ENCODE measurements at regions not wholly inside any gene's neighbourhood (a gene's known extent, or its start where the extent isn't known, plus 50 kb on each side); places are given as distances from the start of the nearest gene placed in this dataset.
A peak's percentile ranks its signal among the peaks of the same experiment; 100 is the strongest.

DNA sequence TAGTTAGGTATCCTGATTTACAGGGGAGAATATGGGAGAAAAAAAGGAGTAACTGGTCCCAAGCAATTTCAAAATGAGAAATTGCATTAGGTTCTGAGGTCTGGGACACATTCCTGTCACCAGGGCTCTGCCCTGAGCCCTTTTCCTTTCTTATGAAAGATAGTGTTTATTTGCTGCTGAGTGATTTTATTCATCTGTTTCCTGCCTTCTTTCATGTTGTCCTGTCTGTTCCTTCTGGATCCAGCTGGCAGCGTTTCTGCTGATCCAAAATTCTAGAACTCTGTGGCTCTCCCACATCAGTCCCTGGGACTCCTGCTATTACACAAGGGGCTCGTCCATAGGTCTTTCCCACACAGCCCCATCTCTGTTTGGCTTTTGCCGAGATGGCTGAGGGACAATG is 519.1 kb upstream of the SALL3 start:
- TF ChIP-seq, protein P1, sequence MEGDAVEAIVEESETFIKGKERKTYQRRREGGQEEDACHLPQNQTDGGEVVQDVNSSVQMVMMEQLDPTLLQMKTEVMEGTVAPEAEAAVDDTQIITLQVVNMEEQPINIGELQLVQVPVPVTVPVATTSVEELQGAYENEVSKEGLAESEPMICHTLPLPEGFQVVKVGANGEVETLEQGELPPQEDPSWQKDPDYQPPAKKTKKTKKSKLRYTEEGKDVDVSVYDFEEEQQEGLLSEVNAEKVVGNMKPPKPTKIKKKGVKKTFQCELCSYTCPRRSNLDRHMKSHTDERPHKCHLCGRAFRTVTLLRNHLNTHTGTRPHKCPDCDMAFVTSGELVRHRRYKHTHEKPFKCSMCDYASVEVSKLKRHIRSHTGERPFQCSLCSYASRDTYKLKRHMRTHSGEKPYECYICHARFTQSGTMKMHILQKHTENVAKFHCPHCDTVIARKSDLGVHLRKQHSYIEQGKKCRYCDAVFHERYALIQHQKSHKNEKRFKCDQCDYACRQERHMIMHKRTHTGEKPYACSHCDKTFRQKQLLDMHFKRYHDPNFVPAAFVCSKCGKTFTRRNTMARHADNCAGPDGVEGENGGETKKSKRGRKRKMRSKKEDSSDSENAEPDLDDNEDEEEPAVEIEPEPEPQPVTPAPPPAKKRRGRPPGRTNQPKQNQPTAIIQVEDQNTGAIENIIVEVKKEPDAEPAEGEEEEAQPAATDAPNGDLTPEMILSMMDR (IDR thresholded peaks at IDR 0.05): no peak
- ATAC-seq (no peak), DNase-seq (peak in 2 of 4 donors; percentile 74 to 81)
- intact Hi-C loops (cut with DNase I): no loop called here
- Histone ChIP-seq H3K27me3 (no peaks in the 10 kb centered on the region), H3K4me1 (no peaks in the 10 kb centered on the region), H3K36me3 (no peaks in the 10 kb centered on the region), H3K9me3 (peaks cover 0 to 29% of the 10 kb centered on the region in 2 donors), H3K4me3 (no peak overlapping the region), H3K27ac (no peak overlapping the region)

DNA sequence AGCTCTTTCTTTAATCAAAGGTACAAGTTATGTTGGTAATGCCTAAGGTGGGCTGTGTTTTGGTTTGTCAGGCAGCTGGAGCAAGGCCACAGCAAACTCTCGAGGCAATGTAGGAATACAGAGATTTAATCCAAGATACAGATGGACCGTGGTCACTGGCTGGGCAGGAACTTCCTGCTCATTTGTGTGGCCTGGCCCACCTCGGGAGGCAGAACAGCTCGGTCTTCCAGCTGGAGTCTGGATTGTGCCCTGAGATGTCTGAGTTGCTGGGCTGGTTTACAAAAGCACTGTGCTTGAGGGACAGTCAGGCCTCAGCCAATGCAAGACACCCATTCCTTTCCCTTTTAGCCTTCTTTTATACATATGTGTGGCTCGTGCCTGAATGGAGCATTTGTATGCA is 506.1 kb upstream of the SALL3 start:
- TF ChIP-seq, protein P1 (IDR thresholded peaks at IDR 0.05): no peak
- no peaks in the 10 kb centered on the region for H3K4me1 ChIP-seq
- intact Hi-C loops (cut with DNase I): no loop called here
- no peak overlapping the region for H3K27ac ChIP-seq
- no peak for ATAC-seq
- H3K9me3 ChIP-seq: peaks cover 0 to 3% of the 10 kb centered on the region in 2 donors
- no peak overlapping the region for H3K4me3 ChIP-seq
- DNase-seq: no peak
- H3K27me3 ChIP-seq: no peaks in the 10 kb centered on the region
- H3K36me3 ChIP-seq: no peaks in the 10 kb centered on the region

DNA sequence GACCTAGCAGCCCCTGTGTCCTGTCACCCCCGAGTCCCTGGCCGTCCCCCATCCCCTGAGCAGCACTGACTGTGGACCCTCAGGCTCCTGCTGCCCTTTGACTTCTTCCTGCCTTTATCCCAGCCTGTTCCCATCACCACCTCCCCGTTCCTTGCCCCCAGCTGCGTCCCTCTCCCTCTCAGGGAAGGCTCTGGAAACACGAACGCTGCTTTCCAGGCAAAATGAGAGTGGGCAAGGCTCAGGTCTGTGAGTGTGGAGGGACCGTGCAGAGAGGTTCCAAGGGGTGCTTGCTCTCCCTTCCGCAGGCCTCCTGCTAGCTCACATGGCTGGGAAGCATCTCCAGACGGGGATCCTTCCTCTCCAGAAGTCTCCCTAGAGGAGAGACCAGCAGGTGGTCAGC is 501.8 kb upstream of the SALL3 start:
- no peak for DNase-seq

DNA sequence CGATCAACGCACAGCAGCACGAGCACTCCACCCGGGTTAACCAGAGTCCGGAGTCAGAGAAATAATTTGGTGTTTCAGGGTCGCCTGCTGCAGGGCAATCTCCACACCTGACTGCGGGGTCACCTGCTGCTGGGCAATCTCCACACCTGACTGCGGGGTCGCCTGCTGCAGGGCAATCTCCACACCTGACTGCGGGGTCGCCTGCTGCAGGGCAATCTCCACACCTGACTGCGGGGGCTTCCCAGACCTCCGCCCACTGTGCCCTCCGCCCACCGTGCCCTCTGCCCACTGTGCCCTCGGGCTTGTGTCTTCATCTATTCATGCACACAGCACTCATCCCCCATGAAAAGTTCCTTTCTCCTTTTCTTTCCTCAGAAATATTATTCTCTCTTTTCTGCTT is 500.2 kb upstream of the SALL3 start:
- ATAC-seq: no peak
- H3K9me3 ChIP-seq: no peaks in the 10 kb centered on the region
- TF ChIP-seq, protein P1 (IDR thresholded peaks at IDR 0.05): no peak
- H3K4me1 ChIP-seq: no peaks in the 10 kb centered on the region
- H3K36me3 ChIP-seq: no peaks in the 10 kb centered on the region
- intact Hi-C loops (cut with DNase I): no loop called here
- no peak for DNase-seq
- H3K27me3 ChIP-seq: no peaks in the 10 kb centered on the region
- H3K4me3 ChIP-seq: no peak overlapping the region
- no peak overlapping the region for H3K27ac ChIP-seq

More for the DNA sequence above, 501.8 kb upstream of the SALL3 start:
- no peaks in the 10 kb centered on the region for H3K4me1 ChIP-seq
- H3K27ac ChIP-seq: no peak overlapping the region
- H3K9me3 ChIP-seq: peaks cover 0 to 3% of the 10 kb centered on the region in 2 donors
- H3K4me3 ChIP-seq: no peak overlapping the region
- H3K27me3 ChIP-seq: no peaks in the 10 kb centered on the region
- no peak for ATAC-seq
- intact Hi-C loops (cut with DNase I): no loop called here
- TF ChIP-seq, protein P1 (IDR thresholded peaks at IDR 0.05): no peak
- H3K36me3 ChIP-seq: no peaks in the 10 kb centered on the region

DNA sequence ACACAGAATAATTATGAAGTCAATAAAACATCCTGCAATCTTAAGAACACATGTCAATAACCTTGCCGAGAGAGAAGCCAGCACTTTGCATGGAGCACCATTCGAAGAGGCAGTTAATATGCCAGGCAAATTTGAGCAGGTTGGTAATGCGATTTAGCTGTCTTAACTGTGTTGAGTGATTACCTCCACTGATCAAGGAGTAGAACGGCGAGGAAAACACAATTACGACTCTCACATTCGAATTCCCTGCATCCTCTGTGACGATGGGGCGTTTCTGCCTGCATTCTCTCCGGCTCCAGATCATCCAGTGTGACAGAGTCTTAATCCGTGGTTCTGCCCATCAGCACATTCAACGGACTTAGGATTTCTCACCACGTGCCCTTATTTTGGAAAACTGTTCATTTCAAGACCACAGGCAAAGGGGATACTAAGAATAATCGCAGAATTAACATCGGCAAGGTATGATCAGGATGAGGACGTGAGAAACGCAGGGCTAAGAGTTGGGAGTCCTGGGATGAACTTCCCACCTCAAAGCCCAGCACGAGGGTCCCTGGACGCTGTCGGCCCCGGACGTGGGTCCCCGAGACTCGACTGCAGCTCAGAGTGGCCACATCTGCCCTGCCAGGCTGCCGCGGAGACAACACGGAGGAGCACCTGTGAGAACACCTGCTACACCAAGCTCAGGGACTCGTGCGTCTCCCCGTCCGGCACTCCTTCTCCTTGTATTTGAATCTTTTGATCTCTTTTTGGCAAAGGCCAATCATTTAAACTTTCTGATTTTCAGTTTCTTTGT is 499.2 kb upstream of the SALL3 start:
- intact Hi-C loops (cut with DNase I): no loop called here
- DNase-seq: no peak
- TF ChIP-seq, protein P1 (IDR thresholded peaks at IDR 0.05): no peak

More for the DNA sequence above, 499.2 kb upstream of the SALL3 start:
- Histone ChIP-seq H3K27ac (no peak overlapping the region), H3K4me3 (no peak overlapping the region), H3K36me3 (no peaks in the 10 kb centered on the region), H3K9me3 (no peaks in the 10 kb centered on the region), H3K4me1 (no peaks in the 10 kb centered on the region), H3K27me3 (no peaks in the 10 kb centered on the region)
- no peak for ATAC-seq

Data from left lung (tissue), 4 donors.